HUES64 (cell line): ENCODE measurements at regions not wholly inside any gene's neighbourhood (a gene's known extent, or its start where the extent isn't known, plus 50 kb on each side); places are given as distances from the start of the nearest gene placed in this dataset.

Source experiments
- H3K27ac ChIP-seq: 2 replicates; pipeline ENCODE4 v1.7.0; 2013; ENCODE audit warnings: low read depth, low read length, inconsistent platforms
- H3K27me3 ChIP-seq: 2 replicates; pipeline ENCODE4 v1.6.1; 2013; ENCODE audit warnings: mild to moderate bottlenecking, low read length; ENCODE audit not compliant: insufficient read depth
- H3K36me3 ChIP-seq: 2 replicates; pipeline ENCODE4 v1.6.1; 2013; ENCODE audit warnings: mild to moderate bottlenecking, low read length; ENCODE audit not compliant: insufficient read depth
- H3K4me1 ChIP-seq: 2 replicates; pipeline ENCODE4 v1.6.1; 2013; ENCODE audit warnings: mild to moderate bottlenecking, low read length, moderate library complexity; ENCODE audit not compliant: insufficient read depth
- H3K4me3 ChIP-seq: 2 replicates; pipeline ENCODE4 v1.5.1; 2013; ENCODE audit warnings: mild to moderate bottlenecking, low read length, moderate library complexity
- H3K9ac ChIP-seq: 2 replicates; pipeline ENCODE4 v1.6.1; 2013; ENCODE audit warnings: mild to moderate bottlenecking, low read depth, low read length
- H3K9me3 ChIP-seq: 2 replicates; pipeline ENCODE4 v1.6.1; 2013; ENCODE audit warnings: low read depth, low read length; ENCODE audit not compliant: insufficient read depth
- WGBS: fragments of 150-250, 120-280 bp; methylation state at CpG from one replicate; pipeline ENCODE4 v1.1.7; 2013; ENCODE audit warnings: missing lambda C conversion rate; 5-methylcytosine and 5-hydroxymethylcytosine counted together

- Histone ChIP-seq H3K27ac (no peak overlapping the region), H3K27me3 (no peaks in the 10 kb centered on the region), H3K36me3 (no peaks in the 10 kb centered on the region), H3K4me1 (peaks cover 27% of the 10 kb centered on the region), H3K4me3 (no peak overlapping the region), H3K9ac (no peak overlapping the region), H3K9me3 (no peaks in the 10 kb centered on the region)
- 93% methylated on average over 6 of the region's 6 CpGs for WGBS
Measured at GRCh38 chr14:100440758-100441203, 117.6 kb downstream of the SLC25A47 start.

- H3K27ac ChIP-seq = no peak overlapping the region
- H3K9ac ChIP-seq = no peak overlapping the region
- peaks cover 27% of the 10 kb centered on the region for H3K4me1 ChIP-seq
- H3K4me3 ChIP-seq = no peak overlapping the region
- H3K9me3 ChIP-seq = no peaks in the 10 kb centered on the region
- no peaks in the 10 kb centered on the region for H3K36me3 ChIP-seq
- 94% methylated on average over 6 of the region's 6 CpGs for WGBS
- no peaks in the 10 kb centered on the region for H3K27me3 ChIP-seq
Measured at GRCh38 chr14:100441271-100441947, 118.3 kb downstream of the SLC25A47 start.

GRCh38 chr14:100442036-100442435 is 118.9 kb downstream of the SLC25A47 start:
- H3K27ac ChIP-seq = no peak overlapping the region
- H3K36me3 ChIP-seq = no peaks in the 10 kb centered on the region
- no peak overlapping the region for H3K4me3 ChIP-seq
- H3K9ac ChIP-seq = no peak overlapping the region
- H3K9me3 ChIP-seq = no peaks in the 10 kb centered on the region
- no peaks in the 10 kb centered on the region for H3K27me3 ChIP-seq
- H3K4me1 ChIP-seq = peaks cover 32% of the 10 kb centered on the region

GRCh38 chr14:100442498-100443490 is 119.7 kb downstream of the SLC25A47 start:
- Histone ChIP-seq H3K4me3 (no peak overlapping the region), H3K9ac (no peak overlapping the region), H3K27ac (no peak overlapping the region), H3K27me3 (no peaks in the 10 kb centered on the region), H3K9me3 (no peaks in the 10 kb centered on the region), H3K36me3 (no peaks in the 10 kb centered on the region), H3K4me1 (peaks cover 35% of the 10 kb centered on the region)
- 78% methylated on average over 12 of the region's 13 CpGs for WGBS

GRCh38 chr14:100443603-100444002 is 120.5 kb downstream of the SLC25A47 start:
- peaks cover 35% of the 10 kb centered on the region for H3K4me1 ChIP-seq
- no peak overlapping the region for H3K4me3 ChIP-seq
- H3K9me3 ChIP-seq = no peaks in the 10 kb centered on the region
- H3K9ac ChIP-seq = no peak overlapping the region
- H3K36me3 ChIP-seq = no peaks in the 10 kb centered on the region
- 79% methylated on average over 8 of the region's 8 CpGs for WGBS
- H3K27ac ChIP-seq = no peak overlapping the region
- no peaks in the 10 kb centered on the region for H3K27me3 ChIP-seq

GRCh38 chr14:100445436-100446088 is 122.4 kb downstream of the SLC25A47 start:
- no peaks in the 10 kb centered on the region for H3K27me3 ChIP-seq
- H3K9me3 ChIP-seq = no peaks in the 10 kb centered on the region
- WGBS = 74% methylated on average over 8 of the region's 8 CpGs
- no peak overlapping the region for H3K4me3 ChIP-seq
- H3K36me3 ChIP-seq = no peaks in the 10 kb centered on the region
- H3K27ac ChIP-seq = peak overlapping the region; percentile 6; the same call in 1 of the 2 replicates
- no peak overlapping the region for H3K9ac ChIP-seq
- peaks cover 26% of the 10 kb centered on the region for H3K4me1 ChIP-seq

- Histone ChIP-seq H3K4me3 (no peak overlapping the region), H3K9ac (no peak overlapping the region), H3K4me1 (peaks cover 26% of the 10 kb centered on the region), H3K36me3 (no peaks in the 10 kb centered on the region), H3K27me3 (no peaks in the 10 kb centered on the region), H3K27ac (no peak overlapping the region), H3K9me3 (no peaks in the 10 kb centered on the region)
- WGBS = 75% methylated on average over 7 of the region's 7 CpGs
Measured at GRCh38 chr14:100446572-100446971, 123.4 kb downstream of the SLC25A47 start.

GRCh38 chr14:100448376-100448775 is 125.2 kb downstream of the SLC25A47 start:
- 97% methylated on average over 5 of the region's 5 CpGs for WGBS
- no peak overlapping the region for H3K27ac ChIP-seq

GRCh38 chr14:100449225-100449987 is 126.3 kb downstream of the SLC25A47 start:
- peaks cover 32% of the 10 kb centered on the region for H3K4me1 ChIP-seq
- 93% methylated on average over 14 of the region's 14 CpGs for WGBS
- H3K4me3 ChIP-seq = no peak overlapping the region
- no peaks in the 10 kb centered on the region for H3K27me3 ChIP-seq
- no peak overlapping the region for H3K9ac ChIP-seq
- H3K9me3 ChIP-seq = no peaks in the 10 kb centered on the region
- H3K36me3 ChIP-seq = no peaks in the 10 kb centered on the region
- H3K27ac ChIP-seq = no peak overlapping the region

More at GRCh38 chr14:100448376-100448775, 125.2 kb downstream of the SLC25A47 start:
- no peak overlapping the region for H3K4me3 ChIP-seq
- H3K27me3 ChIP-seq = no peaks in the 10 kb centered on the region
- peaks cover 30% of the 10 kb centered on the region for H3K4me1 ChIP-seq
- no peak overlapping the region for H3K9ac ChIP-seq
- no peaks in the 10 kb centered on the region for H3K9me3 ChIP-seq
- no peaks in the 10 kb centered on the region for H3K36me3 ChIP-seq

GRCh38 chr14:100450049-100450448 is 126.9 kb downstream of the SLC25A47 start:
- no peak overlapping the region for H3K4me3 ChIP-seq
- H3K9ac ChIP-seq = no peak overlapping the region
- no peaks in the 10 kb centered on the region for H3K36me3 ChIP-seq
- H3K9me3 ChIP-seq = no peaks in the 10 kb centered on the region
- no peaks in the 10 kb centered on the region for H3K27me3 ChIP-seq
- H3K27ac ChIP-seq = no peak overlapping the region
- H3K4me1 ChIP-seq = peaks cover 35% of the 10 kb centered on the region
- WGBS = 90% methylated on average over 2 of the region's 2 CpGs
